ENCODE measurements at regions not wholly inside any gene's neighbourhood (a gene's known extent, or its start where the extent isn't known, plus 50 kb on each side); places are given as distances from the start of the nearest gene placed in this dataset.
A peak's percentile ranks its signal among the peaks of the same experiment; 100 is the strongest.

- DNase-seq (ENCODE audit: low spot score), result no peak
Measured at GRCh38 chr3:94985778-94986177, 922.9 kb downstream of the NSUN3 start.

DNA sequence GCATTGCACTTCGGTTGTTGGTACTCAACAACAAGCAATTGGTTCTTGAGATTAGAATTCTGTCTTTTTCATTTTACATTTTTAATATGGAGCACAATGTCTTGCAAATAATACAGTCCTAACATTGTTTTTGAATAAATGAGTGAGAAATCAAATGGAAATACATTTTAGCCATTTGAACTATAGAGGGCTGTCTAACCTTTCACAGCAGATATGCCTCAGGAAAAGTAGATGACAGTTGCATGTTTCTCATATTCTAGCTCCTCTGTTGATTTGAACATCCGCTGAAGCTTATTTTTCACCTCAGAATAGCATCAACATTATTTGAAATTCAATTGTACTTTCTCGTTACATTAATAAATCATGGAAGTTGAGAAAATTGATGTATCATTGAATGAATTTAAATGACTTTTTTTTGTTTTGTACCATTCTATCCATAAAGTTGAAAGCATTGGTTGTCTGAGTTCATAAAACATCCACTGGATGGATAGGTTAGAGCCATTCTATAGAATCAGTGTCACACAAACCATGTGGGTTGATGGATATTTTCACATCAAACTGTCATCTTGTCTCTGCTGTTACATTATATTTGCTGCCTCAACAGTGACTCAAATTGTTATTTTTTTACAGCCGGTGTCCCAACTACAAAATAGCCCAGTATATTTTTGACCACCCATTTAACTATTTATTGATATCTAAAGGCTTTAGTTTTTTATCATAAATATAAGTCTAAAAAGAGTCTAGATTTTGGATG lies 928.3 kb downstream of the NSUN3 start:
- no peak for DNase-seq (ENCODE audit: low spot score)

GRCh38 chr3:94996743-94997142 lies 933.9 kb downstream of the NSUN3 start:
- DNase-seq (ENCODE audit: low spot score), result no peak

DNA sequence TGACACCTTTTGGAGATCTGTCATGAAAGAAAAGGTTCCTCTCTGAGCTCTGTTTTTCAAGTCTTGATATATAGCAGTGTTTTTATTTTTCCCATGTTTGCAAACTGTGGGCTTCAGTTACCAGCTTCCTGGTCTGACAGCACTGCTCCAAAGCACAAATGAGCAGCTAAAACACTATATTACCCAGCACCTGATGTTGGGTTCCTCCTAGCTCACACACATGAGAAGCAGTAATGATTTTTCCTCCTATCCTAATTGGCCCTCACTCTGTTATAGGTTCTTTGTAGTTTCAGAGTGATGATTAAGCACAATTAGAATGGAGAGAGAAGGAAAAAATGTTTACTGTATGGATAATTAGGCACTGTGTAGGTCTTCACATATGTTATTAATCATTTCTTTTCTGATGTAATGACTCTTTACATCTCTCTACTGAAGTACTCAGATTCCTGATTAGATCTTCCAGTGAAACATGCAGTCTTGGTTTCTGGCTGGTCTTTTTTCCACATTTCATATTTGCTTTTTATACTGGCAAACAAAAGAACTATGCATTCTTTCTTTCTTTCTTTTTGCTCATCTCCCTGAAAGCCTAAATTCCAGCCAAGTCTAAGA lies 939.7 kb downstream of the NSUN3 start:
- no peak for DNase-seq (ENCODE audit: low spot score)

DNA sequence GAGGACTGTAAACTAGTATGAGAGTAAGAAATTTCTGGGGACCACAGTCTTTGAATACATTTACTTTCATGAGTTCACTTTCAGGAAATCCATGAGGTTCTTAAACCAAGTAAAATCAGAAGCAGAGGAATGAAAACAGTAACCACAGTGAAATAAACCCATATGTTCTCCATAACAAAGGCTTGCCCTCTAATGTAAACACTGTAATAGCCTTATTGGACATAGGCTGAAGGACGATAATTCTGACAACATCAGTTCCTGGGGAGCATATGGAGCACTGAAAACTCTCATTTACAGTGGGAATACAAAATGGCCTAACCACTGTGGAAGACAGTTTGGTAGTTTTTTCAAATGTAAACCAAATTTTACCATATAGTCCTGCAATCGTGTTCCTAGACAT lies 965.8 kb downstream of the NSUN3 start:
- no peak for DNase-seq (ENCODE audit: low spot score)

- no peak for DNase-seq (ENCODE audit: low spot score)
Measured at GRCh38 chr3:95029644-95030043, 966.8 kb downstream of the NSUN3 start.

GRCh38 chr3:95036526-95037021 lies 973.7 kb downstream of the NSUN3 start:
- no peak for DNase-seq (ENCODE audit: low spot score)

- DNase-seq (ENCODE audit: low spot score), result no peak
Measured at GRCh38 chr3:95037097-95037496, 974.2 kb downstream of the NSUN3 start.

DNA sequence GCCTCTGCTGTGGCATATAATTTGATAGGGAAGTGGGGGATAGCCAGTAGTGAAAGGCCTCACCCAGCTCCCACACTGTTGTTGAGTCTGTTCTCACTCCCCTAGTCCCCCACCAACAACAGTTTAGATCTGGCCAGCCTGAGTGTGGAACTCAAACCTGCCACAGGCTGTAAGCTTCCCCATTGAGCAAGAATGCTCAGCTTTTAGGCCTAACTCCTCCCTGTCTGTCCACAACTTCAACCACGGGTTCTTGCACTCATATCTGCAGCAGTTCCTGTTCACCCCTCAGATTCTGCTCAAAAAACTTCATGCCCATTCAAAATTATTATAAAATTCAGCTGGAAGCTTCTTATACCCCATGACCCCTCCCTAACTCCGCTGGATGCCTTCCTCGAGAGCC lies 975.1 kb downstream of the NSUN3 start:
- DNase-seq (ENCODE audit: low spot score), result no peak

DNA sequence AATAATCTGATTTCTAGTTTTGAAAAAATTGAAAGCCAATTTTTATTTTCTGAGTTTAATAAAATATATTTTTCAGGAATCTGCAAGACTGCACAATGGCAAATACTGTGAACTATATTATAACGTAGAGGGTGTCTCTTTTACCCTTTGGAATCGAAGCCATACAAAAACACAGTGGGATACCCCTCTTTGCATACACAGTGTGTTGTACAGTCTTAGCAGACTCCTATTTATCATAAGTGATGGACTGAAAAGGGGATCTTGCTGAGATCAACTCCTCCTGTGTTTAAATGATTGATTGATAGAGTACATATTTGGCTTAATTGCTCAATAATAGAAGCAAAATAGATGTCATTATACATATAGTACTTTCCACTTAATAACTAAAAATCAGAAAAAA lies 981.2 kb downstream of the NSUN3 start:
- DNase-seq (ENCODE audit: low spot score), result no peak

DNA sequence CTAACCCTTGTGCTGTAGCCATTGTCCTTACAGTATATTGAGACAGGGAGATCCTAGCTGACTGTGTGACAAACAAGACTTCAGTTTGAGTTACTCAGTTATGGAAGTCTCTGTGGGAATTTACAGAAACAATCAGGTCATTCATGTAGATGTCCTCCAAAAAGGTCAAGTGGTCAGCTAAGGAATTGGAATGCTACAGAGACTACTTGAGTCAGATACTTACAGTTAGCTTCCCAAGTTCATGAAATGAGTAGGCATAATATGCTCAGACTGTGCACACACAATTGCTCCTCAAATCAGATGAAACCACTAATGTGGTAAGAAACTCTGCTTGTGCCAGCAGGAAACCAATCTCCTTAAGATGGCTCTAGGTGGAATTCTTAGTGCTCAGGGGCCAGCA lies 985.7 kb downstream of the NSUN3 start:
- no peak for DNase-seq (ENCODE audit: low spot score)

- DNase-seq (ENCODE audit: low spot score), result no peak
Measured at GRCh38 chr3:95049841-95050240, 987.0 kb downstream of the NSUN3 start.

- DNase-seq (ENCODE audit: low spot score), result no peak
Measured at GRCh38 chr3:95055288-95055687, 992.4 kb downstream of the NSUN3 start.

- DNase-seq (ENCODE audit: low spot score), result no peak
Measured at GRCh38 chr3:95082191-95082590, 1019.3 kb downstream of the NSUN3 start.

DNA sequence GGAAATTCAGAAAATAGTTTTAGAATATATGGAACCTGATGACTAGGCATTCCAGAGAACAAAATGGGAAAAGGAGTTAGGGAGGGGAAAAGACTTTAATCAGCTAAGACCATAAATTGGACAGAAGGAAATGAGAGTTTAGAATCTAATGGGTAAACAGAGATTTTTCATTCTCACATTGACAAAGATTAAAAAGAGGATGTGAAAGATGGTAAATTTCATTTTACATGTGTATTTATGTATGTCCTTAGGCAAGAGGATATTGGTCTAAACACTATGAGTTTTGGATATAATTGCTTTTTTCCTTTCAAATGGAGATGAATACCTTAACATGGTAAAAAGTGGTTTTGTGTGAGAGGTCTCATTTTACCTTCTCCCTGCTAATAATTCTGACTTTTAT lies 1021.9 kb downstream of the NSUN3 start:
- no peak for DNase-seq (ENCODE audit: low spot score)

GRCh38 chr3:95088464-95088863 lies 1025.6 kb downstream of the NSUN3 start:
- no peak for DNase-seq (ENCODE audit: low spot score)

DNA sequence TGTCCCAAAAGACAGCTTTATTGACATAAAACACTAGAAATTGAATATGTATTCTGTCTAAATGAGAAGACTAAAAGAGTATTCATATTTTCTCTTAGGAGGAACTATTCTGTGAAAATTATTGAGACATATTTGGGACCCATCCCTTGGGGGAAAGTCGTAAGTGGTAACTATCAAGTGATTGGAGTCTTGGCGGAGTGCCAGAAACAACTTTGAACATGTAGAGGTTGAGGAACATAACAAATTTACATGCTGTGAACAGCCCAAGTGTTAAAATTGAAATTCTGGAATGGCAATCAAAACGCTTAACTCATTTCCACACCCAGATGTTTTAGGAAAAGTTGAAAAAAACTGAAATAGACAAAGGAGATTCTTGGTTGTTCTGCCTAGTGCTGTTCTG lies 1034.6 kb downstream of the NSUN3 start:
- DNase-seq (ENCODE audit: low spot score), result no peak

- DNase-seq (ENCODE audit: low spot score), result no peak
Measured at GRCh38 chr3:95120921-95121320, 1058.1 kb downstream of the NSUN3 start.

- DNase-seq (ENCODE audit: low spot score), result no peak
Measured at GRCh38 chr3:95123104-95123503, 1060.2 kb downstream of the NSUN3 start.

DNA sequence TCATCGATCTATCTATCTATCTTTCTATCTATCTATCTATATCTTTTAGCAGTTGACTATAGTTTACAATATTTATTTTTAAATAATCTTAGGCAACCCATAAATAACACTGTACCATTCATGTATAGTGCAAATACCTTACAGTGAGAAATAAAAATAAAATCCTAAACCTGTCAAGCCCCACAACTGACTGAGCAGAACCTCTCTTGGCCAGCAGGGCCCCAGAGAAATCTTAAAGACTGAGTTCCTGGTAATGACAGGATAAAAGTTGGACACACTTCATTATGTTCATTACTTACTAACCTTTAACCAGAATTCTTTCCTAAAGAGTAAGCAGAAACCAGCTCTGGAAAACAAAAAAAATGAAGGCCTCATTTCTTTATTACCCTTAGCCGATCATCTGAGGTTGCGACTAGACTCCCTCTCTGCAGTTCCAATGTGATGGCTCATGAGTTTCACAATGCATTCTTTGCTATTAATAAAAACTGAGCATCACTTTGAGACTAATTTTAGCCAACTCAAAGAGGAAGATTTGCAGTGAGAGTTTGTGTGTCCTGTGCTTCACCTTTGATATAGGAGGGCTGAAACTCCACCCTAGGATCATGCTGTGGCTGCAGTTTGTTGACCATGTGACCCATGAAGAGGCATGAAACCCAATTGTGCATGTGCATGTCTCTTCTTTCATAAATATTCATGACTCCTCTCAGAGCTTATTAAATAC lies 1072.0 kb downstream of the NSUN3 start:
- DNase-seq (ENCODE audit: low spot score), result no peak

DNA sequence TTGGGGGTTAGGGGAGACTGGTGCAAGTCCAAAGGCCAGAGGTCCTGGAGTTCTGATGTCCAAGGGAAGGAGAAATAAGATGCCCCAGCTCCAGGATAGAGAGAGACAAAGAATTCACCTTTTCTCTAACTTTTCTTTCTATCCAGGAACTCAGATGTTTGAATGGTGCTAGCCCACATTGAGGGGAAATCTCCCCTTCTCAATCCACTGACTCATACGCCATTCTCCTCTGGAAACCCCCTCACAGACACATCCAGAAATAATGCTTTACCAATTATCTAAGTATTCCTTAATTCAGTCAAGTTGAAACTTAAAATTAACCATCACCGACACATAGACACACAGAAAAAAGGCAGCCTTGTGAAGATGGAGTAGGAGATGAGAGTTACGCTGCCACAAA lies 1085.2 kb downstream of the NSUN3 start:
- DNase-seq (ENCODE audit: low spot score), result no peak

- no peak for DNase-seq (ENCODE audit: low spot score)
Measured at GRCh38 chr3:95151590-95151989, 1088.7 kb downstream of the NSUN3 start.

- DNase-seq (ENCODE audit: low spot score), result peak; percentile 36
Measured at GRCh38 chr3:95154766-95155165, 1091.9 kb downstream of the NSUN3 start.

Measured in mucosa of gallbladder (tissue), 1 donor.